GM23338 (cell line): ENCODE measurements at regions not wholly inside any gene's neighbourhood (a gene's known extent, or its start where the extent isn't known, plus 50 kb on each side); places are given as distances from the start of the nearest gene placed in this dataset.

ENCODE experiments used
- EZH2 ChIP-seq: fragments of 200-600 bp; sonication (generic); IDR thresholded peaks from one replicate; pipeline ENCODE4 v1.8.0; 2017; ENCODE audit warnings: antibody characterized with exemption, mild to moderate bottlenecking, low read depth; ENCODE audit not compliant: unreplicated experiment
- EZH2phosphoT487 ChIP-seq: fragments of 200-600 bp; sonication (generic); IDR thresholded peaks from one replicate; pipeline ENCODE4 v1.8.1; 2018; ENCODE audit warnings: antibody characterized with exemption; ENCODE audit not compliant: unreplicated experiment
- POLR2AphosphoS5 ChIP-seq: IDR thresholded peaks from 2 replicates; pipeline ENCODE4 v1.6.1; 2016; ENCODE audit warnings: antibody characterized with exemption, low read depth
- STAT1 ChIP-seq: IDR thresholded peaks from one replicate; pipeline ENCODE4 v1.6.1; 2016; ENCODE audit warnings: antibody characterized with exemption; ENCODE audit not compliant: unreplicated experiment
- TF ChIP-seq, protein P1 (sequence below), 2 experiments: fragments of 200-600 bp in 1 of 2; sonication (generic) in 1 of 2; conservative IDR thresholded peaks; 2 replicates each; pipeline versions ENCODE4 v1.5.1 to v1.6.1; 2016 to 2017; ENCODE audit warnings: antibody characterized with exemption in 2 of 2, low read depth in 2 of 2, mild to moderate bottlenecking in 2 of 2, moderate library complexity in 1 of 2

DNA sequence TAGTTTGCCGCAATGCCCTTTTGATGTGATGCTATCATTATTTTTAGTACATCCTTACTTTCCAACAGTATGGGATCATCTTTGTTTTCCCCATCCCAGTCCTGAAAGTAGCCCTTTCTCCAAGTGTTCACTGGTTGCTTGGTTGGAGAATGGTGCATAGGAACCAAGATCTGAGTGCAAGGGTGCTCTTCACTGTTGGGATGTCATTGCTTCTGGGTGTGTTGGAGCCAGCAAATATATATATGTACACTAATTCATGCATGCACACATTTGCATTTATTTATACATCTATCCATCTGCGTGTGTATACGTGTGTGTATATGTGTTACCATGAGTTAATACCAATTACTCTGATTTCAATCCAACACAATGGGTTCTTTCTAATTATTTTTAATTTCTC, 64.1 kb upstream of the RFLNA start:
- TF ChIP-seq, protein P1, sequence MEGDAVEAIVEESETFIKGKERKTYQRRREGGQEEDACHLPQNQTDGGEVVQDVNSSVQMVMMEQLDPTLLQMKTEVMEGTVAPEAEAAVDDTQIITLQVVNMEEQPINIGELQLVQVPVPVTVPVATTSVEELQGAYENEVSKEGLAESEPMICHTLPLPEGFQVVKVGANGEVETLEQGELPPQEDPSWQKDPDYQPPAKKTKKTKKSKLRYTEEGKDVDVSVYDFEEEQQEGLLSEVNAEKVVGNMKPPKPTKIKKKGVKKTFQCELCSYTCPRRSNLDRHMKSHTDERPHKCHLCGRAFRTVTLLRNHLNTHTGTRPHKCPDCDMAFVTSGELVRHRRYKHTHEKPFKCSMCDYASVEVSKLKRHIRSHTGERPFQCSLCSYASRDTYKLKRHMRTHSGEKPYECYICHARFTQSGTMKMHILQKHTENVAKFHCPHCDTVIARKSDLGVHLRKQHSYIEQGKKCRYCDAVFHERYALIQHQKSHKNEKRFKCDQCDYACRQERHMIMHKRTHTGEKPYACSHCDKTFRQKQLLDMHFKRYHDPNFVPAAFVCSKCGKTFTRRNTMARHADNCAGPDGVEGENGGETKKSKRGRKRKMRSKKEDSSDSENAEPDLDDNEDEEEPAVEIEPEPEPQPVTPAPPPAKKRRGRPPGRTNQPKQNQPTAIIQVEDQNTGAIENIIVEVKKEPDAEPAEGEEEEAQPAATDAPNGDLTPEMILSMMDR (conservative IDR thresholded peaks at IDR 0.05; ENCODE audit: low read depth in 2 of 2), result no peak
- TF ChIP-seq POLR2AphosphoS5 (no peak), EZH2 (no peak), STAT1 (no peak), EZH2phosphoT487 (no peak)
